Right lobe of liver (tissue), 4 donors: ENCODE measurements at regions not wholly inside any gene's neighbourhood (a gene's known extent, or its start where the extent isn't known, plus 50 kb on each side); places are given as distances from the start of the nearest gene placed in this dataset.

Source experiments
- POLR2A ChIP-seq: fragments of 450-650 bp; IDR thresholded peaks from one replicate; pipeline ENCODE4 v1.6.1; 2017; ENCODE audit warnings: antibody characterized with exemption, mild to moderate bottlenecking
- TF ChIP-seq, protein P1 (sequence below), 4 donors: fragments of 200-600 bp in 3 of 4; fragments of 450-650 bp in 1 of 4; IDR thresholded peaks; one replicate each; pipeline versions ENCODE4 v1.5.1 to v1.8.0; 2016 to 2022; ENCODE audit warnings: antibody characterized with exemption in 4 of 4, mild to moderate bottlenecking in 2 of 4
- donor health status: DM: no; HTN: no; CAD: no.
- donor health status: DM: no; HTN: no; CAD: no.
- donor health status: DM: no; HTN: yes; CAD: no.

DNA sequence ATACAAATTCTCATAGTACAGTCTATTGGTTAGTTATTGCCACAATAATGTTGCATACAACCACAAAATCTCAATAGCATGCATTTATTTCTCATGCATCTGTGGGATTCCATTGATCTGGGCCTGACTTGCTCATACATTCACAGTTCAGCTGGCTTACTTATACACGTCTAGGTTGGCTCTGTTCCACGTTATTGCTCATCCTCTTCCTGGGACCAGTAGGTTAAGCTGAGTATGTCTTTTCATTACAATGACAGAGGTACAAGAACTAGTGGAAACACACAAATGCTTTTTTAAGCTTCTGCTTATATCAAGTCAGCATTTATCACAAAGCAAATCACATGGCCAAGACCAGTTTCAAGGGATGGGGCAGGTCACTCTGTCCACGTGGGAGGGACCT, 485.3 kb upstream of the BTBD3 start:
- TF ChIP-seq, protein P1, sequence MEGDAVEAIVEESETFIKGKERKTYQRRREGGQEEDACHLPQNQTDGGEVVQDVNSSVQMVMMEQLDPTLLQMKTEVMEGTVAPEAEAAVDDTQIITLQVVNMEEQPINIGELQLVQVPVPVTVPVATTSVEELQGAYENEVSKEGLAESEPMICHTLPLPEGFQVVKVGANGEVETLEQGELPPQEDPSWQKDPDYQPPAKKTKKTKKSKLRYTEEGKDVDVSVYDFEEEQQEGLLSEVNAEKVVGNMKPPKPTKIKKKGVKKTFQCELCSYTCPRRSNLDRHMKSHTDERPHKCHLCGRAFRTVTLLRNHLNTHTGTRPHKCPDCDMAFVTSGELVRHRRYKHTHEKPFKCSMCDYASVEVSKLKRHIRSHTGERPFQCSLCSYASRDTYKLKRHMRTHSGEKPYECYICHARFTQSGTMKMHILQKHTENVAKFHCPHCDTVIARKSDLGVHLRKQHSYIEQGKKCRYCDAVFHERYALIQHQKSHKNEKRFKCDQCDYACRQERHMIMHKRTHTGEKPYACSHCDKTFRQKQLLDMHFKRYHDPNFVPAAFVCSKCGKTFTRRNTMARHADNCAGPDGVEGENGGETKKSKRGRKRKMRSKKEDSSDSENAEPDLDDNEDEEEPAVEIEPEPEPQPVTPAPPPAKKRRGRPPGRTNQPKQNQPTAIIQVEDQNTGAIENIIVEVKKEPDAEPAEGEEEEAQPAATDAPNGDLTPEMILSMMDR (IDR thresholded peaks at IDR 0.05), result no peak
- TF ChIP-seq POLR2A, result no peak
